Dedifferentiated amniotic fluid mesenchymal stem cell (primary cell): ENCODE measurements at regions not wholly inside any gene's neighbourhood (a gene's known extent, or its start where the extent isn't known, plus 50 kb on each side); places are given as distances from the start of the nearest gene placed in this dataset.

Experiments used
- DNase-seq: peaks from one replicate; pipeline ENCODE4 v3.0.0-alpha.2; 2016; ENCODE audit errors: extremely low spot score

GRCh38 chr3:147846854-147847478, 437.8 kb downstream of the ZIC1 start:
- DNase-seq, result no peak

GRCh38 chr3:147851062-147851461, 441.9 kb downstream of the ZIC1 start:
- no peak for DNase-seq

- DNase-seq, result no peak
These were observed 445.4 kb downstream of the ZIC1 start for GRCh38 chr3:147854542-147854941.

- no peak for DNase-seq
These were observed 455.7 kb downstream of the ZIC1 start for GRCh38 chr3:147864754-147865354.

GRCh38 chr3:147866561-147866960, 457.4 kb downstream of the ZIC1 start:
- DNase-seq, result no peak

GRCh38 chr3:147872568-147872967, 463.4 kb downstream of the ZIC1 start:
- DNase-seq, result no peak

- DNase-seq, result no peak
These were observed 466.3 kb downstream of the ZIC1 start for GRCh38 chr3:147875498-147875897.

GRCh38 chr3:147881933-147882332, 472.8 kb downstream of the ZIC1 start:
- no peak for DNase-seq

- DNase-seq, result no peak
These were observed 477.7 kb downstream of the ZIC1 start for GRCh38 chr3:147886879-147887278.

- DNase-seq, result no peak
These were observed 478.6 kb downstream of the ZIC1 start for GRCh38 chr3:147887797-147888196.

GRCh38 chr3:147890114-147890513, 480.9 kb downstream of the ZIC1 start:
- no peak for DNase-seq

- no peak for DNase-seq
These were observed 486.3 kb downstream of the ZIC1 start for GRCh38 chr3:147895509-147895908.

GRCh38 chr3:147900851-147901250, 491.7 kb downstream of the ZIC1 start:
- no peak for DNase-seq

- DNase-seq, result no peak
These were observed 493.9 kb downstream of the ZIC1 start for GRCh38 chr3:147903026-147903425.

GRCh38 chr3:147904421-147904820, 495.3 kb downstream of the ZIC1 start:
- DNase-seq, result no peak

GRCh38 chr3:147906285-147906684, 497.1 kb downstream of the ZIC1 start:
- DNase-seq, result no peak

- no peak for DNase-seq
These were observed 505.4 kb downstream of the ZIC1 start for GRCh38 chr3:147914532-147914931.

GRCh38 chr3:147915057-147915456, 505.9 kb downstream of the ZIC1 start:
- DNase-seq, result no peak

- DNase-seq, result no peak
These were observed 510.3 kb downstream of the ZIC1 start for GRCh38 chr3:147919496-147919895.

- peak; percentile 49 for DNase-seq
These were observed 511.9 kb downstream of the ZIC1 start for GRCh38 chr3:147921051-147921450.

GRCh38 chr3:147924755-147925154, 515.6 kb downstream of the ZIC1 start:
- DNase-seq, result no peak

- DNase-seq, result no peak
These were observed 516.1 kb downstream of the ZIC1 start for GRCh38 chr3:147925272-147925671.

- peak; percentile 79 for DNase-seq
These were observed 521.2 kb downstream of the ZIC1 start for GRCh38 chr3:147930232-147930807.
